ENCODE measurements at regions not wholly inside any gene's neighbourhood (a gene's known extent, or its start where the extent isn't known, plus 50 kb on each side); places are given as distances from the start of the nearest gene placed in this dataset.

DNA sequence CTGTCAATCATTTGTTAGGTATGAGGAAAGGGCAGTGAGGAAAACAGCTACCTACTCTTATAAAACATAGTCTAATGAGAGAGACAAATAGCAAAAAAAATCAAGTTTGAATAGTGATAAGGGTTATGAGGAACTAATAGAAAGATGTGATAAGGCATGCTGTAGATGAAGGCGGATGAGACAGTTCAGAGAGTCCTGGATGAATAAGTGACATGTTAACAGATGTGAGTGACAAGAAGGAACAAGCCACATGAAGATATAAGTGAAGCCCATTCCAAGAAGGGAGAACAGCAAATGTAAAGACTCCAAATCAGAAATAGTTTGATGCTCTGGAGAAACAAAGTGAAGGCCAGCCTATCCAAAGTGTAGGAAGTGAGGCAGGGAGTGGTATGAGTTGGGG, 154.1 kb upstream of the SYT10 start:
- intact Hi-C loops (cut with micrococcal nuclease; ENCODE audit: unreplicated experiment) = no loop called here
- no peak for FAIRE-seq
- WGBS (ENCODE audit: low lambda C conversion rate) = 3% methylated on average over 1 of the region's 1 CpG
- Histone ChIP-seq H3K36me3 (replicated peaks in 1 of 2; ENCODE audit: control insufficient read depth in 1 of 2, insufficient read depth in 2 of 2, low read length in 2 of 2) (no peaks in the 10 kb centered on the region), H3K27ac (ENCODE audit: extremely low read length, insufficient read depth, low read length) (no peak overlapping the region), H3K27me3 (ENCODE audit: control insufficient read depth in 1 of 2, insufficient read depth in 2 of 2, low read length in 2 of 2) (no peaks in the 10 kb centered on the region), H3K4me2 (ENCODE audit: low read depth, low read length) (no peak overlapping the region), H3K9ac (ENCODE audit: insufficient read depth, low read depth, low read length) (no peak overlapping the region), H3K4me1 (ENCODE audit: insufficient read depth, low read length) (no peaks in the 10 kb centered on the region), H3K9me3 (ENCODE audit: low read length) (no peaks in the 10 kb centered on the region), H3K79me2 (ENCODE audit: insufficient read depth, low read length) (no peaks in the 10 kb centered on the region), H3K4me3 (replicated peaks in 1 of 3; ENCODE audit: insufficient read depth in 1 of 3, low read depth in 2 of 3, low read length in 3 of 3) (no peak overlapping the region), H2AFZ (ENCODE audit: low read length) (no peak overlapping the region), H4K20me1 (ENCODE audit: insufficient read depth, low read length) (no peaks in the 10 kb centered on the region)
- no peak for DNase-seq (ENCODE audit: low spot score)
- ATAC-seq = no peak
- POLR2A ChIA-PET = no interaction called here
- TF ChIP-seq ZNF138 (CRISPR knock-in tag; IDR thresholded peaks at IDR 0.05; ENCODE audit: low read depth) = no peak
- no peak for TF ChIP-seq ZBTB7A (CRISPR knock-in tag; IDR thresholded peaks at IDR 0.05)
- no peak for TF ChIP-seq ZFYVE20 (CRISPR knock-in tag; IDR thresholded peaks at IDR 0.05; ENCODE audit: borderline replicate concordance, low read depth)
- no peak for TF ChIP-seq ZNF746 (CRISPR knock-in tag; IDR thresholded peaks at IDR 0.05)
- TF ChIP-seq HMGA1 (CRISPR knock-in tag; conservative IDR thresholded peaks at IDR 0.05) = no peak
- in situ Hi-C loops (cut with HindIII; ENCODE audit: extremely low pct_ligation_motif_present, low pct_unique_long_range_greater_than_20kb) = no loop called here
- CTCF ChIA-PET (ENCODE audit: low intra/inter-chr PET ratio, low total read pairs) = no interaction called here
- no TSS peak for BruUV-seq (replicated peaks)

DNA sequence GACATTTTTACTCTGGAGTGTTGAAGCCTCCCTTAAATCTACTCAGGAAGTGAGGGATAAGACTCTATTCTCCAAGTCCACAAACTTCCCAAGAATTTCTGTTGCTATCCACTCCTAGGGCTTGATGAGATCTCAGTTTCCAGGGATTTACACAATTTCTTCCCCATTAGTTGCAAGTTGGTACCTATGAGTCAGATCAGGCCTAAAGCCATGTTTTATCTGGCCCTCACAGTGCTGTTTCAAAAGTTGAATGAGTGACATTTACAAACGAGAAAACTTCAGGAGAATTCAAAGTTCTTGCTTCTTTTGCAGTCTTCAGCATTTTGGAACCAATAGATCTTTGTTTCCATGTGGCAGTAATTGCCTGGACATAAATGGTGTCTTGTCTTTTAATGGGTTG, 156.4 kb upstream of the SYT10 start:
- no TSS peak for BruUV-seq (replicated peaks)
- CTCF ChIA-PET (ENCODE audit: low intra/inter-chr PET ratio, low total read pairs) = no interaction called here
- TF ChIP-seq RXRB (CRISPR knock-in tag; IDR thresholded peaks at IDR 0.05; ENCODE audit: borderline replicate concordance) (no peak), ARHGAP35 (CRISPR knock-in tag; IDR thresholded peaks at IDR 0.05; ENCODE audit: borderline replicate concordance) (no peak), SKI (IDR thresholded peaks at IDR 0.05; ENCODE audit: partially characterized antibody) (no peak), HNRNPL (IDR thresholded peaks at IDR 0.05; ENCODE audit: low read depth, low read length) (no peak)
- TF ChIP-seq, protein P1, sequence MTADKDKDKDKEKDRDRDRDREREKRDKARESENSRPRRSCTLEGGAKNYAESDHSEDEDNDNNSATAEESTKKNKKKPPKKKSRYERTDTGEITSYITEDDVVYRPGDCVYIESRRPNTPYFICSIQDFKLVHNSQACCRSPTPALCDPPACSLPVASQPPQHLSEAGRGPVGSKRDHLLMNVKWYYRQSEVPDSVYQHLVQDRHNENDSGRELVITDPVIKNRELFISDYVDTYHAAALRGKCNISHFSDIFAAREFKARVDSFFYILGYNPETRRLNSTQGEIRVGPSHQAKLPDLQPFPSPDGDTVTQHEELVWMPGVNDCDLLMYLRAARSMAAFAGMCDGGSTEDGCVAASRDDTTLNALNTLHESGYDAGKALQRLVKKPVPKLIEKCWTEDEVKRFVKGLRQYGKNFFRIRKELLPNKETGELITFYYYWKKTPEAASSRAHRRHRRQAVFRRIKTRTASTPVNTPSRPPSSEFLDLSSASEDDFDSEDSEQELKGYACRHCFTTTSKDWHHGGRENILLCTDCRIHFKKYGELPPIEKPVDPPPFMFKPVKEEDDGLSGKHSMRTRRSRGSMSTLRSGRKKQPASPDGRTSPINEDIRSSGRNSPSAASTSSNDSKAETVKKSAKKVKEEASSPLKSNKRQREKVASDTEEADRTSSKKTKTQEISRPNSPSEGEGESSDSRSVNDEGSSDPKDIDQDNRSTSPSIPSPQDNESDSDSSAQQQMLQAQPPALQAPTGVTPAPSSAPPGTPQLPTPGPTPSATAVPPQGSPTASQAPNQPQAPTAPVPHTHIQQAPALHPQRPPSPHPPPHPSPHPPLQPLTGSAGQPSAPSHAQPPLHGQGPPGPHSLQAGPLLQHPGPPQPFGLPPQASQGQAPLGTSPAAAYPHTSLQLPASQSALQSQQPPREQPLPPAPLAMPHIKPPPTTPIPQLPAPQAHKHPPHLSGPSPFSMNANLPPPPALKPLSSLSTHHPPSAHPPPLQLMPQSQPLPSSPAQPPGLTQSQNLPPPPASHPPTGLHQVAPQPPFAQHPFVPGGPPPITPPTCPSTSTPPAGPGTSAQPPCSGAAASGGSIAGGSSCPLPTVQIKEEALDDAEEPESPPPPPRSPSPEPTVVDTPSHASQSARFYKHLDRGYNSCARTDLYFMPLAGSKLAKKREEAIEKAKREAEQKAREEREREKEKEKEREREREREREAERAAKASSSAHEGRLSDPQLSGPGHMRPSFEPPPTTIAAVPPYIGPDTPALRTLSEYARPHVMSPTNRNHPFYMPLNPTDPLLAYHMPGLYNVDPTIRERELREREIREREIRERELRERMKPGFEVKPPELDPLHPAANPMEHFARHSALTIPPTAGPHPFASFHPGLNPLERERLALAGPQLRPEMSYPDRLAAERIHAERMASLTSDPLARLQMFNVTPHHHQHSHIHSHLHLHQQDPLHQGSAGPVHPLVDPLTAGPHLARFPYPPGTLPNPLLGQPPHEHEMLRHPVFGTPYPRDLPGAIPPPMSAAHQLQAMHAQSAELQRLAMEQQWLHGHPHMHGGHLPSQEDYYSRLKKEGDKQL (CRISPR knock-in tag; IDR thresholded peaks at IDR 0.05; ENCODE audit: low read depth) = no peak

More for the DNA sequence above, 156.4 kb upstream of the SYT10 start:
- Histone ChIP-seq H3K4me2 (ENCODE audit: low read depth, low read length) (no peak overlapping the region), H3K9me3 (ENCODE audit: low read length) (no peaks in the 10 kb centered on the region), H4K20me1 (ENCODE audit: insufficient read depth, low read length) (no peaks in the 10 kb centered on the region), H3K79me2 (ENCODE audit: insufficient read depth, low read length) (no peaks in the 10 kb centered on the region), H3K27ac (ENCODE audit: extremely low read length, insufficient read depth, low read length) (no peak overlapping the region), H2AFZ (ENCODE audit: low read length) (no peak overlapping the region), H3K4me1 (ENCODE audit: insufficient read depth, low read length) (no peaks in the 10 kb centered on the region), H3K4me3 (replicated peaks in 1 of 3; ENCODE audit: insufficient read depth in 1 of 3, low read depth in 2 of 3, low read length in 3 of 3) (no peak overlapping the region), H3K9ac (ENCODE audit: insufficient read depth, low read depth, low read length) (no peak overlapping the region), H3K36me3 (replicated peaks in 1 of 2; ENCODE audit: control insufficient read depth in 1 of 2, insufficient read depth in 2 of 2, low read length in 2 of 2) (no peaks in the 10 kb centered on the region), H3K27me3 (ENCODE audit: control insufficient read depth in 1 of 2, insufficient read depth in 2 of 2, low read length in 2 of 2) (no peaks in the 10 kb centered on the region)
- intact Hi-C loops (cut with micrococcal nuclease; ENCODE audit: unreplicated experiment) = no loop called here
- FAIRE-seq = no peak
- no peak for ATAC-seq
- DNase-seq (ENCODE audit: low spot score) = no peak
- in situ Hi-C loops (cut with HindIII; ENCODE audit: extremely low pct_ligation_motif_present, low pct_unique_long_range_greater_than_20kb) = no loop called here
- WGBS (ENCODE audit: low lambda C conversion rate) = 0% methylated on average over 1 of the region's 1 CpG
- POLR2A ChIA-PET = no interaction called here

Measured in HepG2 (cell line).